HCT116 (cell line): ENCODE measurements at regions not wholly inside any gene's neighbourhood (a gene's known extent, or its start where the extent isn't known, plus 50 kb on each side); places are given as distances from the start of the nearest gene placed in this dataset.

ENCODE experiments used
- ATAC-seq: fragments of 200-7000 bp; cut with Tn5 transposase; 2 replicates; pipeline ENCODE4 v1.9.1; 2020; ENCODE audit warnings: mild to moderate bottlenecking, moderate library complexity
- BruUV-seq: library from RNA; stranded (reverse); fragments of 400-500 nt; replicated peaks from 2 replicates; lab custom pipeline; 2021; lab: Mats Ljungman, UMichigan
- CTCF ChIA-PET: fragments of 300-600 bp; sonication (Branson Sonifier 250); formaldehyde crosslinking; loops from one replicate; lab custom pipeline; 2021; ENCODE audit warnings: antibody characterized with exemption; lab: Charles Lee
- POLR2A ChIA-PET: fragments of 300-600, 350-600 bp; sonication (Branson Sonifier 250); formaldehyde crosslinking; loops from one replicate; lab custom pipeline; 2021; ENCODE audit warnings: antibody characterized with exemption; lab: Charles Lee
- RAD21 ChIA-PET, 2 experiments: fragments of 300-600 bp; sonication (Branson Sonifier 250); formaldehyde crosslinking; loops; one replicate each; lab custom pipeline; 2023; ENCODE audit warnings: low total read pairs in 2 of 2; ENCODE audit not compliant: uncharacterized antibody in 2 of 2, unreplicated experiment in 2 of 2, low non-redundant PET in 1 of 2; lab: Charles Lee
- DNase-seq: peaks from one replicate; pipeline ENCODE4 v3.0.0-alpha.2; 2010; ENCODE audit warnings: low read depth, low spot score
- H2AFZ ChIP-seq: fragments of 200-600 bp; shearing (Covaris generic), sonication (generic); 2 replicates; pipeline ENCODE4 v1.6.1; 2017; ENCODE audit warnings: low read depth, mixed run types, mixed read lengths, antibody characterized with exemption, low read length; ENCODE audit not compliant: poor library complexity, severe bottlenecking
- H3K27ac ChIP-seq: 2 replicates; pipeline ENCODE4 v1.5.1; 2012; ENCODE audit warnings: low read depth, low read length
- H3K27me3 ChIP-seq: fragments of 200-600 bp; sonication (generic); 2 replicates; pipeline ENCODE4 v1.6.1; 2016; ENCODE audit warnings: mixed run types, low read length, mixed read lengths; ENCODE audit not compliant: insufficient read depth
- H3K36me3 ChIP-seq, 2 experiments: fragments of 200-500 bp in 1 of 2; fragments of 200-600 bp in 1 of 2; sonication (Bioruptor generic) in 1 of 2; sonication (generic) in 1 of 2; 2 replicates each; pipeline versions ENCODE4 v1.5.1 to v1.6.1; 2014 to 2016; ENCODE audit warnings: low read length in 2 of 2, inconsistent platforms in 1 of 2, mixed read lengths in 1 of 2, mixed run types in 1 of 2; ENCODE audit not compliant: insufficient read depth in 2 of 2, control insufficient read depth in 1 of 2
- H3K4me1 ChIP-seq, 2 experiments: fragments of 200-600 bp in 1 of 2; sonication (generic) in 1 of 2; 2 replicates each; pipeline versions ENCODE4 v1.5.1 to v1.6.1; 2012 to 2017; ENCODE audit warnings: low read length in 2 of 2, inconsistent platforms in 1 of 2, mild to moderate bottlenecking in 1 of 2, mixed read lengths in 1 of 2, mixed run types in 1 of 2, moderate library complexity in 1 of 2; ENCODE audit not compliant: insufficient read depth in 2 of 2, control insufficient read depth in 1 of 2
- H3K4me2 ChIP-seq: fragments of 200-600 bp; sonication (generic); 2 replicates; pipeline ENCODE4 v1.6.1; 2017; ENCODE audit warnings: mixed run types, low read length, mixed read lengths
- H3K4me3 ChIP-seq, 2 experiments: fragments of 200-600 bp in 1 of 2; sonication (generic) in 1 of 2; replicated peaks in 1 of 2; 2 replicates each; pipeline ENCODE4 v1.5.1; 2011 to 2016; ENCODE audit warnings: low read length in 2 of 2, control low read depth in 1 of 2, low read depth in 1 of 2, mild to moderate bottlenecking in 1 of 2, mixed read lengths in 1 of 2, mixed run types in 1 of 2
- H3K79me2 ChIP-seq: fragments of 200-600 bp; sonication (generic); 2 replicates; pipeline ENCODE4 v1.6.1; 2017; ENCODE audit warnings: mild to moderate bottlenecking, mixed run types, low read length, moderate library complexity, mixed read lengths; ENCODE audit not compliant: insufficient read depth
- H3K9ac ChIP-seq: fragments of 200-600 bp; sonication (generic); 2 replicates; pipeline ENCODE4 v1.6.1; 2016; ENCODE audit warnings: low read length, mixed read lengths
- H3K9me2 ChIP-seq: fragments of 200-600 bp; sonication (generic), shearing (Covaris generic); 2 replicates; pipeline ENCODE4 v1.6.1; 2017; ENCODE audit warnings: mixed run types, mild to moderate bottlenecking, moderate library complexity; ENCODE audit not compliant: insufficient read depth
- H3K9me3 ChIP-seq, 2 experiments: fragments of 200-500 bp in 1 of 2; fragments of 200-600 bp in 1 of 2; sonication (Bioruptor generic) in 1 of 2; sonication (generic) in 1 of 2; 2 replicates each; pipeline ENCODE4 v1.6.1; 2014 to 2017; ENCODE audit warnings: low read length in 2 of 2, mixed read lengths in 2 of 2, inconsistent platforms in 1 of 2, low read depth in 1 of 2, mild to moderate bottlenecking in 1 of 2, mixed run types in 1 of 2, moderate library complexity in 1 of 2; ENCODE audit not compliant: control insufficient read depth in 1 of 2, insufficient read depth in 1 of 2
- H4K20me1 ChIP-seq: fragments of 200-600 bp; sonication (generic), shearing (Covaris generic); 2 replicates; pipeline ENCODE4 v1.6.1; 2017; ENCODE audit warnings: mixed run types, mild to moderate bottlenecking, moderate library complexity; ENCODE audit not compliant: insufficient read depth
- EGR1 ChIP-seq: IDR thresholded peaks from 2 replicates; pipeline ENCODE4 v1.6.1; 2012; ENCODE audit warnings: low read depth
- FOSL1 ChIP-seq: IDR thresholded peaks from 2 replicates; pipeline ENCODE4 v1.6.1; 2012; ENCODE audit warnings: low read depth
- JUND ChIP-seq: IDR thresholded peaks from 2 replicates; pipeline ENCODE4 v1.6.1; 2012
- POLR2A ChIP-seq: IDR thresholded peaks from 2 replicates; pipeline ENCODE4 v1.7.0; 2011; ENCODE audit warnings: borderline replicate concordance; ENCODE audit not compliant: insufficient read depth, insufficient read length; ENCODE audit errors: extremely low read depth
- POLR2AphosphoS5 ChIP-seq: IDR thresholded peaks from 2 replicates; pipeline ENCODE4 v1.6.1; 2011; ENCODE audit warnings: mild to moderate bottlenecking, low read depth, low read length, moderate library complexity
- SIN3A ChIP-seq: IDR thresholded peaks from 2 replicates; pipeline ENCODE4 v1.6.1; 2012; ENCODE audit warnings: low read depth
- TCF7L2 ChIP-seq: IDR thresholded peaks from 2 replicates; pipeline ENCODE4 v1.7.0; 2011; ENCODE audit warnings: borderline replicate concordance, inconsistent platforms; ENCODE audit not compliant: insufficient read depth, insufficient read length; ENCODE audit errors: extremely low read depth
- ZFX ChIP-seq: fragments of 450-650 bp; IDR thresholded peaks from 2 replicates; pipeline ENCODE4 v1.6.1; 2017
- intact Hi-C: fragments of 100-400 bp; cut with micrococcal nuclease; formaldehyde crosslinking; loops from 2 replicates; pipeline ENCODE4 v1.10.0; 2022
- TF ChIP-seq, protein P1 (sequence below): IDR thresholded peaks from 2 replicates; pipeline ENCODE4 v1.6.1; 2012

DNA sequence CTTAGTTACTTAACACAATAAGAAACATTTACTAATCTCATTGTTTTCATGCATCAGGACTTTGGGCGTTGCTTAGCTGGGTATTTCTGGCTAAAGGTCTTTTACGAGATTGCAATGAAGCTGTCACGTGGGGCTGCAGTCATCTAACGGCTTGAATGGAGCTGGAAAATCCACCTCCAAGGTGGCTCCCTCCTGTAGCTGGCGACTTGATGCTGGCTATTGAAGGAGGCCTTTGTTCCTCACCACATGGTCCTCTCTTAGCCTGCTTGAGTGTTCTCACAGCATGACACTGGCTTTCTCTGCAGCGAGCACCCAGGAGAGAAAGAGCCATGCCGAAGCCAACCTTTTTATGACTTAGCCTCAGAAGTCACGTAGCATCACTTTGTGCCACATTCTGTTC, 92.0 kb downstream of the NHLRC3 start:
- no peaks in the 10 kb centered on the region for H3K79me2 ChIP-seq
- no peak overlapping the region for H3K27ac ChIP-seq
- H4K20me1 ChIP-seq, result no peaks in the 10 kb centered on the region
- no peak overlapping the region for H3K4me2 ChIP-seq
- no peaks in the 10 kb centered on the region for H3K9me2 ChIP-seq
- H3K9ac ChIP-seq, result no peak overlapping the region
- DNase-seq, result no peak
- no TSS peak for BruUV-seq
- H3K27me3 ChIP-seq, result peaks cover 56% of the 10 kb centered on the region
- POLR2A ChIA-PET, result no interaction called here
- RAD21 ChIA-PET, result interaction anchor here in 1 of 2 experiments (0.7 kb wide), 1 partner anchor 34 kb away, joined by 3 read pairs; no protein-coding TSS in a partner anchor
- H3K36me3 ChIP-seq, result no peaks in the 10 kb centered on the region
- no peak overlapping the region for H2AFZ ChIP-seq
- H3K4me3 ChIP-seq, result no peak overlapping the region
- no peak for TF ChIP-seq SIN3A
- TF ChIP-seq FOSL1, result no peak
- no peak for TF ChIP-seq ZFX
- TF ChIP-seq POLR2A, result no peak
- no peak for TF ChIP-seq JUND
- no peak for TF ChIP-seq EGR1
- TF ChIP-seq POLR2AphosphoS5, result no peak
- intact Hi-C loops, result no loop called here
- CTCF ChIA-PET, result no interaction called here
- H3K4me1 ChIP-seq, result no peaks in the 10 kb centered on the region
- ATAC-seq, result no peak
- no peaks in the 10 kb centered on the region for H3K9me3 ChIP-seq

DNA sequence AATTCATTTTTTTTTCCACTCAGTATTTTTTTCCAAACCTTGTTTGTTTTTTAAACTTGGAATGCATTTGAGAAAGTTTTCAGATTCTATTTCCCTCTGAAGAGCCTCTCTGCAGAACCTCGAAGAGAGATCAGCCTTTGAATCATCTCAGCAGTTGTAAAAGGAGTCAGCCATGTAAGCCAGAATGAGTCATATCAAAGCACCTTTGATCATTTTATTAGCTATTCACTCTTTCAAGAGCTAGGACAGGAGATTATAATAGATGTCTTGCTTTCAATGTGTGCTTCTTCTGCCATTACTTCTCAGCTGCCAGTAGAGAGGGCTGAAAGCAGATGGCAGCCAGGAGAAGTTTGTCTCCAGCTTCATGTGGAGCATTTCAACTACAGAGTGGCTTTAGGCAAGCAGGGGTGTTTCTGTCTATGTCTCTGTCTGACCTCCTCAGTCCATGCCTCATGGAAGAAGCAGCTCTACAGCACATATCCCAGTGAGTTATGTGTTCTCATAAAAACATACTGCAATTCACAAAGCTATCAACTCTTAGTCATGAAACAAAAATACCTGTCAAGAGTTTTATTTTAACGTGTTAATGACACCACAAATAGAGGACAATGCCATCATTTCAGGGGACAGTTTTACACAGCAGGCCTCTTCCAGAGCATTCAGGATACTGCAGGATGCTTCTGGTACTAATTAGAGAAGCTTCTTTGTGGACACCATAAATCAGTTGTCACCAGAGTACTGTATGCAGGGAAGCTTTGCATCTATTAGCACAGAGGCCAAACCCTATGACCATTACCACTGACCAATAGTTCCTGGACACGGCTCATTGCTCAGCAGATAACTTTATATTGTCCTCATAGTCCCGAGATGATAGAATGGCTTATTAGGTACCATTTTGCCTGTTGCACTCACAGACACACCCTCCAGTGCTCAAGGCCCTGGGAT, 94.3 kb downstream of the NHLRC3 start:
- Histone ChIP-seq H3K36me3 (no peaks in the 10 kb centered on the region), H3K9me2 (no peaks in the 10 kb centered on the region), H4K20me1 (no peaks in the 10 kb centered on the region), H3K9ac (no peak overlapping the region), H2AFZ (no peak overlapping the region), H3K4me2 (no peak overlapping the region), H3K9me3 (no peaks in the 10 kb centered on the region), H3K27ac (no peak overlapping the region)
- intact Hi-C loops, result no loop called here
- POLR2A ChIA-PET, result no interaction called here
- RAD21 ChIA-PET, result no interaction called here
- no peak for DNase-seq
- peak; percentile 22 for TF ChIP-seq TCF7L2
- TF ChIP-seq, protein P1, sequence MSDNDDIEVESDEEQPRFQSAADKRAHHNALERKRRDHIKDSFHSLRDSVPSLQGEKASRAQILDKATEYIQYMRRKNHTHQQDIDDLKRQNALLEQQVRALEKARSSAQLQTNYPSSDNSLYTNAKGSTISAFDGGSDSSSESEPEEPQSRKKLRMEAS, result no peak
- TF ChIP-seq, all 23 proteins: peak for 1
- no peak overlapping the region for H3K4me3 ChIP-seq
- H3K27me3 ChIP-seq, result peaks cover 41% of the 10 kb centered on the region
- H3K79me2 ChIP-seq, result no peaks in the 10 kb centered on the region
- no peak for ATAC-seq
- no peaks in the 10 kb centered on the region for H3K4me1 ChIP-seq
- no TSS peak for BruUV-seq
- CTCF ChIA-PET, result interaction anchor here (1.2 to 1.4 kb wide), 2 partner anchors 12 to 13 kb away, joined by 4 to 6 read pairs; no protein-coding TSS in a partner anchor
